Stimulated activated CD4-positive, alpha-beta T cell treated with anti-CD3 and anti-CD28 coated beads, TNF-alpha, amount 100 ng/mL, for 1 hour (primary cell): ENCODE measurements at regions not wholly inside any gene's neighbourhood (a gene's known extent, or its start where the extent isn't known, plus 50 kb on each side); places are given as distances from the start of the nearest gene placed in this dataset.
"Not testable (repeated sequence)": the region's sequence is repeated elsewhere in the genome, so short reads cannot be mapped to it uniquely, and the experiment has no call there.

Experiments used
- DNase-seq, 3 donors: peaks; one replicate each; pipeline ENCODE4 v3.0.0-alpha.2; 2020; ENCODE audit warnings: low read depth in 3 of 3, low spot score in 1 of 3

- DNase-seq = no peak
Measured at GRCh38 chr3:35045118-35045517, 594.2 kb upstream of the ARPP21 start.

GRCh38 chr3:35064761-35065160, 574.6 kb upstream of the ARPP21 start:
- no peak for DNase-seq

- no peak for DNase-seq
Measured at GRCh38 chr3:35065891-35066290, 573.4 kb upstream of the ARPP21 start.

- DNase-seq = no peak
Measured at GRCh38 chr3:35067750-35068149, 571.6 kb upstream of the ARPP21 start.

- DNase-seq = no peak
Measured at GRCh38 chr3:35070088-35070487, 569.2 kb upstream of the ARPP21 start.

GRCh38 chr3:35071772-35072171, 567.6 kb upstream of the ARPP21 start:
- no peak for DNase-seq

- no peak for DNase-seq
Measured at GRCh38 chr3:35078780-35079179, 560.5 kb upstream of the ARPP21 start.

- DNase-seq = no peak
Measured at GRCh38 chr3:35079403-35079802, 559.9 kb upstream of the ARPP21 start.

- no peak for DNase-seq
Measured at GRCh38 chr3:35081899-35082298, 557.4 kb upstream of the ARPP21 start.

- DNase-seq = no peak
Measured at GRCh38 chr3:35088943-35089342, 550.4 kb upstream of the ARPP21 start.

GRCh38 chr3:35114686-35115085, 524.6 kb upstream of the ARPP21 start:
- no peak for DNase-seq

- DNase-seq = no peak
Measured at GRCh38 chr3:35120026-35120425, 519.3 kb upstream of the ARPP21 start.

GRCh38 chr3:35137612-35138011, 501.7 kb upstream of the ARPP21 start:
- no peak for DNase-seq

GRCh38 chr3:35141406-35141805, 497.9 kb upstream of the ARPP21 start:
- DNase-seq = no peak

GRCh38 chr3:35144011-35144410, 495.3 kb upstream of the ARPP21 start:
- no peak for DNase-seq

GRCh38 chr3:35146256-35147035, 492.9 kb upstream of the ARPP21 start:
- not testable (repeated sequence) for DNase-seq

- no peak for DNase-seq
Measured at GRCh38 chr3:35183927-35184675, 455.2 kb upstream of the ARPP21 start.

- no peak for DNase-seq
Measured at GRCh38 chr3:35184775-35185174, 454.6 kb upstream of the ARPP21 start.

- DNase-seq = no peak
Measured at GRCh38 chr3:35187908-35188307, 451.4 kb upstream of the ARPP21 start.

- no peak for DNase-seq
Measured at GRCh38 chr3:35194666-35195065, 444.7 kb upstream of the ARPP21 start.

GRCh38 chr3:35198857-35199256, 440.5 kb upstream of the ARPP21 start:
- DNase-seq = no peak

- DNase-seq = no peak
Measured at GRCh38 chr3:35200056-35200455, 439.3 kb upstream of the ARPP21 start.

GRCh38 chr3:35201211-35201610, 438.1 kb upstream of the ARPP21 start:
- no peak for DNase-seq
